HL-60 (cell line): ENCODE measurements at regions not wholly inside any gene's neighbourhood (a gene's known extent, or its start where the extent isn't known, plus 50 kb on each side); places are given as distances from the start of the nearest gene placed in this dataset.
A peak's percentile ranks its signal among the peaks of the same experiment; 100 is the strongest.

Source experiments
- DNase-seq, 2 experiments: peaks; one replicate each; pipeline ENCODE4 v3.0.0-alpha.2; 2010 to 2020; ENCODE audit warnings: low read depth in 1 of 2, low spot score in 1 of 2
- H3K27ac ChIP-seq: fragments of 250-450 bp; sonication (Bioruptor Pico); replicated peaks from 2 replicates; pipeline ENCODE4 v1.5.1; 2020; ENCODE audit warnings: mild to moderate bottlenecking, moderate library complexity
- H3K27me3 ChIP-seq: fragments of 250-450 bp; sonication (Bioruptor Pico); 2 replicates; pipeline ENCODE4 v1.5.1; 2021; ENCODE audit warnings: mild to moderate bottlenecking, moderate library complexity; ENCODE audit not compliant: insufficient read depth, poor library complexity, severe bottlenecking
- H3K4me3 ChIP-seq: replicated peaks from 2 replicates; pipeline ENCODE4 v1.5.1; 2011; ENCODE audit warnings: mild to moderate bottlenecking, control low read depth, low read length; ENCODE audit not compliant: insufficient read depth
- GABPA ChIP-seq: IDR thresholded peaks from 2 replicates; pipeline ENCODE4 v1.6.1; 2012; ENCODE audit warnings: low read depth
- POLR2AphosphoS5 ChIP-seq: IDR thresholded peaks from 2 replicates; pipeline ENCODE4 v1.6.1; 2012; ENCODE audit warnings: low read depth
- SPI1 ChIP-seq: IDR thresholded peaks from 2 replicates; pipeline ENCODE4 v1.6.1; 2012; ENCODE audit warnings: low read depth, mild to moderate bottlenecking, borderline replicate concordance
- TF ChIP-seq, protein P1 (sequence below): IDR thresholded peaks from 2 replicates; pipeline ENCODE4 v1.6.1; 2012; ENCODE audit warnings: low read depth; ENCODE audit not compliant: insufficient replicate concordance
- TF ChIP-seq, protein P2 (sequence below): IDR thresholded peaks from one replicate; pipeline ENCODE4 v1.5.1; 2011; ENCODE audit warnings: low read length, control low read depth, inconsistent platforms; ENCODE audit not compliant: insufficient read depth

DNA sequence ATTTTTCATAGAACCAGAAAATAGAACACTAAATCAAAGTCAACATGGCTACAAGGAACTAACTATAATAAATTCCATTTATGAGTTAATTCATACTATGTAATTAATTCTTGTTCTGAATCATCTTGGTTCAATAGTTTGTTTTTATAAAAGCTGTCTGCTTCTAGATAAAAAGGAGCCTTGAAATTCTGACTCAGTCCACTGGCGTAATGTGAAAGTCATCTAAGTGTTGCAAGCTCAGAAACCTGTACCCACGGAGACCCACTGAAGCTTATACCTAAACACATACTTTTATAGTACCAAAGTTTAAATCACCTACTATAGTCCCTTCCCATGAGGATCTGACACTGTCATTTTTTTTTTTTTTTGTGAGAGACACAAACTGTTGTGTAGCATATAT lies 489.4 kb downstream of the SEMA3D start:
- no peak for DNase-seq
- no peak overlapping the region for H3K4me3 ChIP-seq
- no peak for TF ChIP-seq SPI1
- TF ChIP-seq, protein P1, sequence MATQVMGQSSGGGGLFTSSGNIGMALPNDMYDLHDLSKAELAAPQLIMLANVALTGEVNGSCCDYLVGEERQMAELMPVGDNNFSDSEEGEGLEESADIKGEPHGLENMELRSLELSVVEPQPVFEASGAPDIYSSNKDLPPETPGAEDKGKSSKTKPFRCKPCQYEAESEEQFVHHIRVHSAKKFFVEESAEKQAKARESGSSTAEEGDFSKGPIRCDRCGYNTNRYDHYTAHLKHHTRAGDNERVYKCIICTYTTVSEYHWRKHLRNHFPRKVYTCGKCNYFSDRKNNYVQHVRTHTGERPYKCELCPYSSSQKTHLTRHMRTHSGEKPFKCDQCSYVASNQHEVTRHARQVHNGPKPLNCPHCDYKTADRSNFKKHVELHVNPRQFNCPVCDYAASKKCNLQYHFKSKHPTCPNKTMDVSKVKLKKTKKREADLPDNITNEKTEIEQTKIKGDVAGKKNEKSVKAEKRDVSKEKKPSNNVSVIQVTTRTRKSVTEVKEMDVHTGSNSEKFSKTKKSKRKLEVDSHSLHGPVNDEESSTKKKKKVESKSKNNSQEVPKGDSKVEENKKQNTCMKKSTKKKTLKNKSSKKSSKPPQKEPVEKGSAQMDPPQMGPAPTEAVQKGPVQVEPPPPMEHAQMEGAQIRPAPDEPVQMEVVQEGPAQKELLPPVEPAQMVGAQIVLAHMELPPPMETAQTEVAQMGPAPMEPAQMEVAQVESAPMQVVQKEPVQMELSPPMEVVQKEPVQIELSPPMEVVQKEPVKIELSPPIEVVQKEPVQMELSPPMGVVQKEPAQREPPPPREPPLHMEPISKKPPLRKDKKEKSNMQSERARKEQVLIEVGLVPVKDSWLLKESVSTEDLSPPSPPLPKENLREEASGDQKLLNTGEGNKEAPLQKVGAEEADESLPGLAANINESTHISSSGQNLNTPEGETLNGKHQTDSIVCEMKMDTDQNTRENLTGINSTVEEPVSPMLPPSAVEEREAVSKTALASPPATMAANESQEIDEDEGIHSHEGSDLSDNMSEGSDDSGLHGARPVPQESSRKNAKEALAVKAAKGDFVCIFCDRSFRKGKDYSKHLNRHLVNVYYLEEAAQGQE: no peak
- no peak for TF ChIP-seq POLR2AphosphoS5
- TF ChIP-seq, protein P2, sequence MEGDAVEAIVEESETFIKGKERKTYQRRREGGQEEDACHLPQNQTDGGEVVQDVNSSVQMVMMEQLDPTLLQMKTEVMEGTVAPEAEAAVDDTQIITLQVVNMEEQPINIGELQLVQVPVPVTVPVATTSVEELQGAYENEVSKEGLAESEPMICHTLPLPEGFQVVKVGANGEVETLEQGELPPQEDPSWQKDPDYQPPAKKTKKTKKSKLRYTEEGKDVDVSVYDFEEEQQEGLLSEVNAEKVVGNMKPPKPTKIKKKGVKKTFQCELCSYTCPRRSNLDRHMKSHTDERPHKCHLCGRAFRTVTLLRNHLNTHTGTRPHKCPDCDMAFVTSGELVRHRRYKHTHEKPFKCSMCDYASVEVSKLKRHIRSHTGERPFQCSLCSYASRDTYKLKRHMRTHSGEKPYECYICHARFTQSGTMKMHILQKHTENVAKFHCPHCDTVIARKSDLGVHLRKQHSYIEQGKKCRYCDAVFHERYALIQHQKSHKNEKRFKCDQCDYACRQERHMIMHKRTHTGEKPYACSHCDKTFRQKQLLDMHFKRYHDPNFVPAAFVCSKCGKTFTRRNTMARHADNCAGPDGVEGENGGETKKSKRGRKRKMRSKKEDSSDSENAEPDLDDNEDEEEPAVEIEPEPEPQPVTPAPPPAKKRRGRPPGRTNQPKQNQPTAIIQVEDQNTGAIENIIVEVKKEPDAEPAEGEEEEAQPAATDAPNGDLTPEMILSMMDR: no peak
- no peak for TF ChIP-seq GABPA
- H3K27me3 ChIP-seq: no peaks in the 10 kb centered on the region
- no peak overlapping the region for H3K27ac ChIP-seq

DNA sequence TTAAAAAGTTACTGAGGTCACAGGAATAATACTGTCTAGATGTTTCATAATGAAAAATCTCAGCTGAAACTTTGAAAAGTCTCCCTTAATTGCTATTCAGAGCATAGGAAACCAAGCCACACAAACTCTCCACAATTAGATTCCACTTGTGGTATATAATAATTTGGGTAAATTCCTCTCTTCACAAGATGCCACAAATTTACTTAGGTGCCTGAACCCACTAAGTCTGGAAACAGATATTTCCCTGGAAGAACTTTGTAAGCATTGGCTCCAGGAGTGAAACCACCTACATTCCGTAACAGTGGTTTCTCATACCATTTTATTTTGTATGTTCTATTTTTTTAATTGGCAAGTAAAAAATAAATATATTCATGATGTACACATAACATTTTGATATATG lies 493.4 kb downstream of the SEMA3D start:
- Histone ChIP-seq H3K27ac (no peak overlapping the region), H3K27me3 (no peaks in the 10 kb centered on the region), H3K4me3 (no peak overlapping the region)
- TF ChIP-seq, protein P2: no peak
- DNase-seq: no peak

DNA sequence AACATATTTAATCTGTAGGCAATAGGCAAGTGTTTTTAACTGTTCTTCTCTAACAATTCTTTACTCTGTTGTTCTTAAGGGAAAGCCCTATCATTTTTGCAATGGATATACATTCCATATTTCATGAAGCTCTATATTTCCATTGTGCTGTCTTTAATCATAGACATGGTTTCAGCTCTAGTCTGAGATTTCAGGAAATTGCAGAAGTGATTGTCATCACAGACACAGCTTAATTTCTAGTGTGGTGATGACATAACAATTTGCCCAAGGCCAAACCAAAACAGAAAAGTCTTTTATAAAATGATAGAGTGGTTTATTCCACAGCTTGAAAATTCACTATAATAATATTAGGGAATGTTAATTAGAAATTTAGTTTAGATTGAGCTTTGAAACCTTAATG lies 494.1 kb upstream of the SEMA3A start:
- DNase-seq: no peak
- H3K27ac ChIP-seq: no peak overlapping the region
- TF ChIP-seq, protein P2: no peak
- peak; percentile 52; the same call in 1 of the 2 replicates for TF ChIP-seq SPI1
- no peaks in the 10 kb centered on the region for H3K27me3 ChIP-seq
- no peak overlapping the region for H3K4me3 ChIP-seq

DNA sequence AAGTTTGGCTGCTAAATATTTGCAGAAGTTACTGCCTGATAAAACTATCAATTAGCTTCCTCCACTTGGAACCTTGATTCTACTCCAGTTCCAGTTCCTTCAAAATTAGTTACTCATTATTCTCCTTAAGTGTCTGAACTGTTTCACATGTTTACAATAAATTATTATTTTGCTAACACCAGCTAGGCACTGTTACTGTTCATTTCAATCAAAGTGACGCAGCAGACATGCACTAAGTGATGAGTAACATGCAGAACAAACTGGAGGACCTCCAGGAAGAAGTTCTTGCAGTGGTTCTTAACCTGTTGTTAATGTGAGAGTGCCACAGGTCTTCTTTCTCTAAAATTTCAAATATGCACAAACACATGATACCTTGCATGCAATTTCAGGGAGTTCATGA lies 491.8 kb upstream of the SEMA3A start:
- no peak overlapping the region for H3K27ac ChIP-seq
- no peak for DNase-seq
- TF ChIP-seq GABPA (no peak), POLR2AphosphoS5 (no peak), SPI1 (no peak)
- no peaks in the 10 kb centered on the region for H3K27me3 ChIP-seq
- H3K4me3 ChIP-seq: no peak overlapping the region

DNA sequence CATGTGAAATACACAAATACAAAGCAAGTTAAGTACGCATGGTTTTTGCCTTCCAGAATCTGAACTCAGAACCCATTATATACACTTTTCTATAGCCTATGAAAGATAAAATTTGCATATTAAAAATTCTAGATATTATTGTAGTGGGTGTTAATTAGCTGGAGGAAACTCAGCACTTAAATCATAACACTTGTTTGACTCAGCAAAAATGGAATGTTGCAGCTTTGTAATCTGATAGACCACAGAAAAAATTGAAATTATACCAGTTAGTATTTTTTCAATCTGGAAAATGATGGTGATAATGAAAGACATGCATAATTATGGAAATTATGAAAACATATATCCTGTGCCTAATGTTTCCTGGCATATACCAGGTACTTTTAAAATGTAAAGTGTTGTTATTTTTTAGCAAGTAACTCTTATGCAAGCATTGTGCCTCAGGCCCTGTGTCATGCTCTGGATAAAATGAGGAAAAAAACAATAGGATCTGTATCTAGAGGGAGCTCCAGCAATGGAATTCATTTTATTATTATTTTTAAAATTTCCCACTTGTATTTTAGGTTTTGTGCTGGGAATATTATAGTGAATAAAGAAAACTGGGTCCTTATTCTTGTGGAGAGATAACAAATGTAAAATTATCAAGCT lies 490.4 kb upstream of the SEMA3A start:
- DNase-seq: no peak
- Histone ChIP-seq H3K4me3 (no peak overlapping the region), H3K27me3 (no peaks in the 10 kb centered on the region), H3K27ac (no peak overlapping the region)
- TF ChIP-seq, protein P2: no peak
- TF ChIP-seq GABPA (no peak), POLR2AphosphoS5 (no peak), SPI1 (no peak)
- TF ChIP-seq, protein P1: no peak
